ENCODE measurements at regions not wholly inside any gene's neighbourhood (a gene's known extent, or its start where the extent isn't known, plus 50 kb on each side); places are given as distances from the start of the nearest gene placed in this dataset.

GRCh38 chr9:87137718-87138117, 190.4 kb upstream of the GAS1 start:
- TF ChIP-seq POLR2A (IDR thresholded peaks at IDR 0.05): no peak
- TF ChIP-seq, protein P1, sequence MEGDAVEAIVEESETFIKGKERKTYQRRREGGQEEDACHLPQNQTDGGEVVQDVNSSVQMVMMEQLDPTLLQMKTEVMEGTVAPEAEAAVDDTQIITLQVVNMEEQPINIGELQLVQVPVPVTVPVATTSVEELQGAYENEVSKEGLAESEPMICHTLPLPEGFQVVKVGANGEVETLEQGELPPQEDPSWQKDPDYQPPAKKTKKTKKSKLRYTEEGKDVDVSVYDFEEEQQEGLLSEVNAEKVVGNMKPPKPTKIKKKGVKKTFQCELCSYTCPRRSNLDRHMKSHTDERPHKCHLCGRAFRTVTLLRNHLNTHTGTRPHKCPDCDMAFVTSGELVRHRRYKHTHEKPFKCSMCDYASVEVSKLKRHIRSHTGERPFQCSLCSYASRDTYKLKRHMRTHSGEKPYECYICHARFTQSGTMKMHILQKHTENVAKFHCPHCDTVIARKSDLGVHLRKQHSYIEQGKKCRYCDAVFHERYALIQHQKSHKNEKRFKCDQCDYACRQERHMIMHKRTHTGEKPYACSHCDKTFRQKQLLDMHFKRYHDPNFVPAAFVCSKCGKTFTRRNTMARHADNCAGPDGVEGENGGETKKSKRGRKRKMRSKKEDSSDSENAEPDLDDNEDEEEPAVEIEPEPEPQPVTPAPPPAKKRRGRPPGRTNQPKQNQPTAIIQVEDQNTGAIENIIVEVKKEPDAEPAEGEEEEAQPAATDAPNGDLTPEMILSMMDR (IDR thresholded peaks at IDR 0.05): no peak

Measured in testis (tissue), 2 donors.